Activated T-helper 2 cell treated with anti-CD3 and anti-CD28 coated beads, Interferon-gamma antibody, Interleukin-2, Interleukin-4, amounts not matched to agents 10 μg/mL and 5 μg/mL and 100 μg/mL, durations not matched to agents 14 hours and 24 hours and 36 hours (primary cell): ENCODE measurements at regions not wholly inside any gene's neighbourhood (a gene's known extent, or its start where the extent isn't known, plus 50 kb on each side); places are given as distances from the start of the nearest gene placed in this dataset.

ENCODE experiments used
- DNase-seq: peaks from one replicate; pipeline ENCODE4 v3.0.0; 2021; ENCODE audit warnings: low spot score
- H3K27ac Mint-ChIP-seq: one replicate; pipeline ENCODE4 v1.8.0; 2021; ENCODE audit warnings: mixed read lengths
- H3K27me3 Mint-ChIP-seq: one replicate; pipeline ENCODE4 v1.8.0; 2021; ENCODE audit warnings: low read depth, mixed read lengths
- H3K36me3 Mint-ChIP-seq: one replicate; pipeline ENCODE4 v1.8.0; 2021; ENCODE audit warnings: low read depth, mixed read lengths
- H3K4me1 Mint-ChIP-seq: one replicate; pipeline ENCODE4 v1.8.0; 2021; ENCODE audit warnings: low read depth, mixed read lengths
- H3K4me3 Mint-ChIP-seq: one replicate; pipeline ENCODE4 v1.8.0; 2021; ENCODE audit warnings: low read depth, mild to moderate bottlenecking, moderate library complexity, mixed read lengths
- H3K9me3 Mint-ChIP-seq: one replicate; pipeline ENCODE4 v1.8.0; 2021; ENCODE audit warnings: mixed read lengths
- intact Hi-C: fragments of 100-400 bp; cut with micrococcal nuclease; formaldehyde crosslinking; loops from one replicate; pipeline ENCODE4 v1.15.1; 2023

- Mint-ChIP-seq H3K9me3 (no peaks in the 10 kb centered on the region), H3K4me3 (no peak overlapping the region), H3K27ac (no peak overlapping the region), H3K4me1 (no peaks in the 10 kb centered on the region), H3K36me3 (no peaks in the 10 kb centered on the region), H3K27me3 (peaks cover 26% of the 10 kb centered on the region)
- intact Hi-C loops, result no loop called here
- no peak for DNase-seq
These were observed 137.1 kb upstream of the THBS1 start for GRCh38 chr15:39443659-39444219.

DNA sequence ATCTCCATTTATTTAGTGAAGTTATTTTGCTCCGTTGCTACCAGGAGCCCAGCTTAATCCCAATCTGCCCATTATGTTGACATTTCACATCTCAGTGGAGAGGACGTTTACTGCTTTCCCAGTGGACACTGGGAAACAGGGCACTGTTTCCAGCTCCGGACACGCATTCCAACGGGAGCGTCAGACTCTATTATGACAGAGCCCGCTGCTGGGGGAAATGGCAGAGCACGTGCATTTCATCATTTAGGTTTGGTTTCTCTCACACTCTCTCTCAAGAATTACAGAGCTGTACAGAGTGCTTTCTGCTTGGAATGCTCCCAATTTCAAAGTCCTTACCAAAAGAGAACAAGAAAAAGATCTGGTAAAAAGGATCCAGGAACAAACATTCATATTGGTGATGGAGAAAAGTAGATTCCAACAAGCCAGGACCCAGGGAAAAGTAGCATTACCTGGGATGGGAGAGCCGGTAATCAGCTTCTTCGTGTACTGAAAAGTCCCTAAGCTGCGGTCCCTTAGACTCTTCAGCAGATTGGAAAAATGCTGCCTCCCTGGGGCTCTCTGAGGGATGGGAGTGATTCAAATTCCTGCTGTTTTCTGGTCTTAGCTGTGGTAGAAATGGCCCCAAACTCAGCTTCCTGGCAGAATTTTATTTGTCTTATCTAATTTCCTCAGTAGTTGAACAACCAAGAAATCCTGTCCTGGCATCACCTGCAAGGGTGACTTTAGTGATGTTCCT lies 136.0 kb upstream of the THBS1 start:
- DNase-seq, result no peak
- peaks cover 21% of the 10 kb centered on the region for H3K27me3 Mint-ChIP-seq
- H3K9me3 Mint-ChIP-seq, result no peaks in the 10 kb centered on the region
- no peak overlapping the region for H3K4me3 Mint-ChIP-seq
- intact Hi-C loops, result no loop called here
- no peak overlapping the region for H3K27ac Mint-ChIP-seq
- no peaks in the 10 kb centered on the region for H3K36me3 Mint-ChIP-seq
- no peaks in the 10 kb centered on the region for H3K4me1 Mint-ChIP-seq

GRCh38 chr15:39445931-39446330 lies 134.9 kb upstream of the THBS1 start:
- H3K36me3 Mint-ChIP-seq, result no peaks in the 10 kb centered on the region
- peaks cover 27% of the 10 kb centered on the region for H3K27me3 Mint-ChIP-seq
- no peak overlapping the region for H3K4me3 Mint-ChIP-seq
- H3K4me1 Mint-ChIP-seq, result no peaks in the 10 kb centered on the region
- H3K27ac Mint-ChIP-seq, result no peak overlapping the region
- no peak for DNase-seq
- intact Hi-C loops, result no loop called here
- H3K9me3 Mint-ChIP-seq, result no peaks in the 10 kb centered on the region

GRCh38 chr15:39447346-39447745 lies 133.5 kb upstream of the THBS1 start:
- no peak for DNase-seq
- no peak overlapping the region for H3K27ac Mint-ChIP-seq
- H3K4me3 Mint-ChIP-seq, result no peak overlapping the region
- intact Hi-C loops, result no loop called here
- H3K27me3 Mint-ChIP-seq, result peaks cover 35% of the 10 kb centered on the region
- no peaks in the 10 kb centered on the region for H3K4me1 Mint-ChIP-seq
- H3K9me3 Mint-ChIP-seq, result no peaks in the 10 kb centered on the region
- no peaks in the 10 kb centered on the region for H3K36me3 Mint-ChIP-seq

DNA sequence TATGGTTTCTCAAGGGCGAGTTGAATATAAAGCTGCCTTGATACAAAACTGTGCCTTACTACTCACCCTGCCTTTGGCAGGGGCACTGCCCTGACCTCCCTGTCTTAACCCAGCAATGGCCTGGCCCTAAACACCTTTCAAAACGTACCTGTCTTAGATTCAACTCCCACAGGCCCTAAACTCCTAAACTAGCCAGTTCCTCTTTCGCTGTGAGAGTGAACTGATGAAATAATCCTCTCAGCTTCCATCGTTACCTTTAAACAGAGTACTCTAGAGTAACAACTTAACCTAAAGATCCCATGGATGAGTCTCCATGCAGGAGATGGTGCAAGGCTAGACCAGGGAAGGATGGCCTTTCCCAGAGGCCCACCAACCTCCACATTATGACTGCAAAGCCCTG lies 133.0 kb upstream of the THBS1 start:
- H3K27me3 Mint-ChIP-seq, result peaks cover 33% of the 10 kb centered on the region
- intact Hi-C loops, result no loop called here
- no peak overlapping the region for H3K27ac Mint-ChIP-seq
- H3K36me3 Mint-ChIP-seq, result no peaks in the 10 kb centered on the region
- no peak for DNase-seq
- H3K9me3 Mint-ChIP-seq, result no peaks in the 10 kb centered on the region
- no peaks in the 10 kb centered on the region for H3K4me1 Mint-ChIP-seq
- no peak overlapping the region for H3K4me3 Mint-ChIP-seq

GRCh38 chr15:39448409-39448808 lies 132.5 kb upstream of the THBS1 start:
- Mint-ChIP-seq H3K27me3 (peaks cover 30% of the 10 kb centered on the region), H3K4me1 (no peaks in the 10 kb centered on the region), H3K36me3 (no peaks in the 10 kb centered on the region), H3K9me3 (no peaks in the 10 kb centered on the region), H3K27ac (no peak overlapping the region), H3K4me3 (no peak overlapping the region)
- intact Hi-C loops, result no loop called here
- DNase-seq, result no peak

- DNase-seq, result no peak
- Mint-ChIP-seq H3K27me3 (peaks cover 30% of the 10 kb centered on the region), H3K4me1 (peaks cover 4% of the 10 kb centered on the region), H3K9me3 (no peaks in the 10 kb centered on the region), H3K36me3 (no peaks in the 10 kb centered on the region), H3K27ac (no peak overlapping the region), H3K4me3 (no peak overlapping the region)
- intact Hi-C loops, result no loop called here
These were observed 129.7 kb upstream of the THBS1 start for GRCh38 chr15:39451121-39451688.

- no peak overlapping the region for H3K4me3 Mint-ChIP-seq
- H3K36me3 Mint-ChIP-seq, result no peaks in the 10 kb centered on the region
- peaks cover 4% of the 10 kb centered on the region for H3K4me1 Mint-ChIP-seq
- H3K9me3 Mint-ChIP-seq, result no peaks in the 10 kb centered on the region
- H3K27ac Mint-ChIP-seq, result no peak overlapping the region
- intact Hi-C loops, result no loop called here
- no peak for DNase-seq
- peaks cover 27% of the 10 kb centered on the region for H3K27me3 Mint-ChIP-seq
These were observed 129.0 kb upstream of the THBS1 start for GRCh38 chr15:39451871-39452270.

DNA sequence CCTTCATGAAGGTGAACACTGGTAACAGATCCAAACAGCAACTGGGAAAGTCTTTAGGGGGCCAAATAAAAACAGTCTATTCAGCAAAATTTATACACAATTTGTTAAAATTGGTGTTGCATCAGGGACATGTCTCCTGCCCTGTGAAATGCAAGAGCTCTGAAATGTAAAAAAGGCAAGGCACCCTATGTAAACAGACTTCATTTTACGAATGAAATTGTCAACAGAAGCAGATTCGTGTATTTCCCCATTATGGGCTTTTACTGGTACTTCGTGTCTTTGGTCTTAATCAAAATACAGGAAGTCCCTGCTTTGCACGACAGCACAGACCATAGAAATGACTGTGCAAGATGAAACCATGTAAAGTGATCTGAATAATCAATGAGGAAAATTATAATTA lies 127.3 kb upstream of the THBS1 start:
- intact Hi-C loops, result no loop called here

GRCh38 chr15:39454189-39454986 lies 126.5 kb upstream of the THBS1 start:
- peaks cover 4% of the 10 kb centered on the region for H3K4me1 Mint-ChIP-seq
- peaks cover 24% of the 10 kb centered on the region for H3K27me3 Mint-ChIP-seq
- H3K9me3 Mint-ChIP-seq, result no peaks in the 10 kb centered on the region
- H3K36me3 Mint-ChIP-seq, result no peaks in the 10 kb centered on the region
- no peak for DNase-seq
- no peak overlapping the region for H3K27ac Mint-ChIP-seq
- intact Hi-C loops, result no loop called here
- no peak overlapping the region for H3K4me3 Mint-ChIP-seq

More for the DNA sequence above, 127.3 kb upstream of the THBS1 start:
- Mint-ChIP-seq H3K4me3 (no peak overlapping the region), H3K4me1 (peaks cover 4% of the 10 kb centered on the region), H3K27ac (no peak overlapping the region), H3K36me3 (no peaks in the 10 kb centered on the region), H3K9me3 (no peaks in the 10 kb centered on the region), H3K27me3 (peaks cover 24% of the 10 kb centered on the region)
- no peak for DNase-seq

- no peak overlapping the region for H3K27ac Mint-ChIP-seq
- H3K9me3 Mint-ChIP-seq, result no peaks in the 10 kb centered on the region
- intact Hi-C loops, result no loop called here
- peaks cover 4% of the 10 kb centered on the region for H3K4me1 Mint-ChIP-seq
- peaks cover 16% of the 10 kb centered on the region for H3K27me3 Mint-ChIP-seq
- DNase-seq, result no peak
- no peaks in the 10 kb centered on the region for H3K36me3 Mint-ChIP-seq
- H3K4me3 Mint-ChIP-seq, result no peak overlapping the region
These were observed 125.3 kb upstream of the THBS1 start for GRCh38 chr15:39455471-39455991.

- H3K27me3 Mint-ChIP-seq, result peaks cover 11% of the 10 kb centered on the region
- DNase-seq, result no peak
- H3K4me1 Mint-ChIP-seq, result peaks cover 4% of the 10 kb centered on the region
- H3K27ac Mint-ChIP-seq, result no peak overlapping the region
- H3K4me3 Mint-ChIP-seq, result no peak overlapping the region
- H3K36me3 Mint-ChIP-seq, result no peaks in the 10 kb centered on the region
- intact Hi-C loops, result no loop called here
- no peaks in the 10 kb centered on the region for H3K9me3 Mint-ChIP-seq
These were observed 124.7 kb upstream of the THBS1 start for GRCh38 chr15:39456159-39456558.
